ENCODE measurements at regions not wholly inside any gene's neighbourhood (a gene's known extent, or its start where the extent isn't known, plus 50 kb on each side); places are given as distances from the start of the nearest gene placed in this dataset.
"Not testable (repeated sequence)": the region's sequence is repeated elsewhere in the genome, so short reads cannot be mapped to it uniquely, and the experiment has no call there.

GRCh38 chr7:66442385-66442784 is 186.3 kb upstream of the KCTD7 start:
- no peaks in the 10 kb centered on the region for H3K4me1 ChIP-seq (ENCODE audit: control insufficient read depth, insufficient read depth, low read length)
- no peak for TF ChIP-seq CTCF (IDR thresholded peaks at IDR 0.05)
- H3K27ac Mint-ChIP-seq: no peak overlapping the region
- no peaks in the 10 kb centered on the region for H3K27me3 ChIP-seq (ENCODE audit: control insufficient read depth, insufficient read depth, low read length)
- WGBS (ENCODE audit: insufficient coverage): 91% methylated on average over 4 of the region's 4 CpGs
- no peak for ATAC-seq
- no peaks in the 10 kb centered on the region for H3K9me3 Mint-ChIP-seq
- H3K36me3 Mint-ChIP-seq: no peaks in the 10 kb centered on the region
- no peak overlapping the region for H3K4me3 ChIP-seq (ENCODE audit: low read length)
- intact Hi-C loops (cut with micrococcal nuclease): no loop called here
- DNase-seq: no peak
- H3K27me3 Mint-ChIP-seq (ENCODE audit: low read depth in 2 of 2): no peaks in the 10 kb centered on the region
- no peak overlapping the region for H3K4me3 Mint-ChIP-seq
- peaks cover 0 to 4% of the 10 kb centered on the region in 2 donors for H3K4me1 Mint-ChIP-seq
- H3K27ac ChIP-seq (ENCODE audit: low read length): no peak overlapping the region
- H3K9me3 ChIP-seq (ENCODE audit: control insufficient read depth, insufficient read depth, low read length): no peaks in the 10 kb centered on the region
- no peaks in the 10 kb centered on the region for H3K36me3 ChIP-seq (ENCODE audit: control insufficient read depth, insufficient read depth, low read length)

DNA sequence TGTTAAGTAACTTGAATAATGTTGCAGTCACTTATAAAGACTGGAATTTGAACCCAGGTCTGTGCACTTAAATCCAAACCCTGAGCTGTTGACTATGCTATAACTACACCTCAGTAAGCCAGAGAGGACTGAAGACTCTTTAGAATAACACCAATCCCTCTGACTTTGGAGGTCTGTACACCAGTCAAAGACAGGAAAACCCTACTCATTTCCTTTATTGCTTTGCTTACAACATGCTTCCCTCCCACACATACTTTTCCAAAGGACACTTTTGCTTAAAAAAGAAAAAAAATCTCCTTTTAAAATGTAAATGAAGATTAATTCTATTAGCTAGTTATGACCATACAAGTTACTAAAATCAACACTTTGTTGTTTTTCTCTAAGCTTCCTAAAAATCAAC is 184.7 kb upstream of the KCTD7 start:
- no peak overlapping the region for H3K27ac ChIP-seq (ENCODE audit: low read length)
- no peak for DNase-seq
- intact Hi-C loops (cut with micrococcal nuclease): no loop called here
- no peak overlapping the region for H3K27ac Mint-ChIP-seq
- no peaks in the 10 kb centered on the region for H3K9me3 ChIP-seq (ENCODE audit: control insufficient read depth, insufficient read depth, low read length)
- TF ChIP-seq CTCF (IDR thresholded peaks at IDR 0.05): no peak
- H3K27me3 Mint-ChIP-seq (ENCODE audit: low read depth in 2 of 2): no peaks in the 10 kb centered on the region
- H3K36me3 Mint-ChIP-seq: no peaks in the 10 kb centered on the region
- H3K36me3 ChIP-seq (ENCODE audit: control insufficient read depth, insufficient read depth, low read length): no peaks in the 10 kb centered on the region
- no peak overlapping the region for H3K4me3 ChIP-seq (ENCODE audit: low read length)
- no peaks in the 10 kb centered on the region for H3K9me3 Mint-ChIP-seq
- H3K27me3 ChIP-seq (ENCODE audit: control insufficient read depth, insufficient read depth, low read length): no peaks in the 10 kb centered on the region
- H3K4me3 Mint-ChIP-seq: no peak overlapping the region
- ATAC-seq: no peak
- H3K4me1 Mint-ChIP-seq: peaks cover 0 to 4% of the 10 kb centered on the region in 2 donors
- H3K4me1 ChIP-seq (ENCODE audit: control insufficient read depth, insufficient read depth, low read length): no peaks in the 10 kb centered on the region

DNA sequence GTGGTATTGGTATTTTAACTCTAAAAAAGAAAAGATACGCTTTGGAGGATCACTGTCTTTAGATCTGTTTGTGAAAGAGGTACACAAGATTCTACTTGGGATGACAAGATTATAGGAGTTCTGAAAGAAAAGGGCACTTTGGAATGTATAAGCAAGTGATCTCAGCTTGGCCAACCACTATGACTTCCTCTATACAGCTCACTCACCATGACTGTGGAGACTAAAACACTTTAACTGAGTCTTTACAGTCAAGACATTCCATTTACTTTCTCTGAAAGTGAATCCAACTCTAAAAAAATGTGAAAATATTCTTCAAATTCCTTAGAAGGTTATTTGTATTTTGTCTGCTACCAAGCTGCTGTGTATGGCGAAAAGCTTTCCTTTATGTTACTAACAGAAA is 181.7 kb upstream of the KCTD7 start:
- H3K27ac Mint-ChIP-seq; H3K4me1 ChIP-seq (ENCODE audit: control insufficient read depth, insufficient read depth, low read length); H3K27ac ChIP-seq (ENCODE audit: low read length); H3K4me1 Mint-ChIP-seq; DNase-seq; H3K4me3 ChIP-seq (ENCODE audit: low read length); H3K27me3 ChIP-seq (ENCODE audit: control insufficient read depth, insufficient read depth, low read length); H3K36me3 ChIP-seq (ENCODE audit: control insufficient read depth, insufficient read depth, low read length); H3K4me3 Mint-ChIP-seq; H3K9me3 Mint-ChIP-seq; ATAC-seq; H3K9me3 ChIP-seq (ENCODE audit: control insufficient read depth, insufficient read depth, low read length); H3K27me3 Mint-ChIP-seq (ENCODE audit: low read depth in 2 of 2); H3K36me3 Mint-ChIP-seq: not testable (repeated sequence)
- 100% methylated on average over 1 of the region's 2 CpGs for WGBS (ENCODE audit: insufficient coverage)
- intact Hi-C loops (cut with micrococcal nuclease): loop anchor here (5.0 kb wide), 1 partner anchor 125 kb away; no protein-coding TSS in a partner anchor

- H3K9me3 Mint-ChIP-seq: not testable (repeated sequence)
Measured at GRCh38 chr7:66450814-66451213, 177.9 kb upstream of the KCTD7 start.

GRCh38 chr7:66451713-66452112 is 177.0 kb upstream of the KCTD7 start:
- H3K27ac ChIP-seq (ENCODE audit: low read length); H3K27me3 ChIP-seq (ENCODE audit: control insufficient read depth, insufficient read depth, low read length); intact Hi-C loops (cut with micrococcal nuclease); H3K4me3 Mint-ChIP-seq; H3K4me1 ChIP-seq (ENCODE audit: control insufficient read depth, insufficient read depth, low read length); H3K4me3 ChIP-seq (ENCODE audit: low read length); H3K27me3 Mint-ChIP-seq (ENCODE audit: low read depth in 2 of 2); H3K9me3 Mint-ChIP-seq; H3K9me3 ChIP-seq (ENCODE audit: control insufficient read depth, insufficient read depth, low read length); H3K36me3 ChIP-seq (ENCODE audit: control insufficient read depth, insufficient read depth, low read length); ATAC-seq; H3K27ac Mint-ChIP-seq; H3K36me3 Mint-ChIP-seq; DNase-seq; H3K4me1 Mint-ChIP-seq: not testable (repeated sequence)
- 67% methylated on average over 2 of the region's 2 CpGs for WGBS (ENCODE audit: insufficient coverage)

More at GRCh38 chr7:66450814-66451213, 177.9 kb upstream of the KCTD7 start:
- intact Hi-C loops (cut with micrococcal nuclease); H3K4me1 Mint-ChIP-seq; H3K4me3 ChIP-seq (ENCODE audit: low read length); H3K36me3 ChIP-seq (ENCODE audit: control insufficient read depth, insufficient read depth, low read length); H3K27me3 ChIP-seq (ENCODE audit: control insufficient read depth, insufficient read depth, low read length); H3K27ac ChIP-seq (ENCODE audit: low read length); H3K4me3 Mint-ChIP-seq; DNase-seq; ATAC-seq; H3K36me3 Mint-ChIP-seq; H3K4me1 ChIP-seq (ENCODE audit: control insufficient read depth, insufficient read depth, low read length); H3K27ac Mint-ChIP-seq; H3K27me3 Mint-ChIP-seq (ENCODE audit: low read depth in 2 of 2); H3K9me3 ChIP-seq (ENCODE audit: control insufficient read depth, insufficient read depth, low read length): not testable (repeated sequence)
- WGBS (ENCODE audit: insufficient coverage): 100% methylated on average over 2 of the region's 2 CpGs
